ENCODE measurements at regions not wholly inside any gene's neighbourhood (a gene's known extent, or its start where the extent isn't known, plus 50 kb on each side); places are given as distances from the start of the nearest gene placed in this dataset.

GRCh38 chr15:49720261-49720660 is 99.4 kb downstream of the DTWD1 start:
- Histone ChIP-seq H3K4me1 (no peaks in the 10 kb centered on the region), H3K27me3 (no peaks in the 10 kb centered on the region), H3K9me3 (no peaks in the 10 kb centered on the region), H3K27ac (no peak overlapping the region), H3K36me3 (no peaks in the 10 kb centered on the region), H3K4me3 (no peak overlapping the region)
- DNase-seq = no peak
- TF ChIP-seq EP300 (IDR thresholded peaks at IDR 0.05) (no peak), POLR2AphosphoS5 (IDR thresholded peaks at IDR 0.05) (no peak), POLR2A (IDR thresholded peaks at IDR 0.05) (no peak), CTCF (IDR thresholded peaks at IDR 0.05) (no peak)
- 92 to 94% methylated on average over 3 of the region's 3 CpGs for WGBS, 2 donors
- intact Hi-C loops (cut with DNase I) = no loop called here

- WGBS, 2 donors = 97 to 98% methylated on average over 1 of the region's 1 CpG
- intact Hi-C loops (cut with DNase I) = no loop called here
- no peak for DNase-seq
- H3K36me3 ChIP-seq = no peaks in the 10 kb centered on the region
- H3K27me3 ChIP-seq = no peaks in the 10 kb centered on the region
- no peaks in the 10 kb centered on the region for H3K4me1 ChIP-seq
- TF ChIP-seq POLR2AphosphoS5 (IDR thresholded peaks at IDR 0.05) (no peak), EP300 (IDR thresholded peaks at IDR 0.05) (no peak), POLR2A (IDR thresholded peaks at IDR 0.05) (no peak), CTCF (IDR thresholded peaks at IDR 0.05) (no peak)
- H3K27ac ChIP-seq = no peak overlapping the region
- H3K4me3 ChIP-seq = no peak overlapping the region
- H3K9me3 ChIP-seq = peaks cover 0 to 4% (median 0%) of the 10 kb centered on the region in 4 donors
Observed at GRCh38 chr15:49721091-49721490, 100.2 kb downstream of the DTWD1 start.

DNA sequence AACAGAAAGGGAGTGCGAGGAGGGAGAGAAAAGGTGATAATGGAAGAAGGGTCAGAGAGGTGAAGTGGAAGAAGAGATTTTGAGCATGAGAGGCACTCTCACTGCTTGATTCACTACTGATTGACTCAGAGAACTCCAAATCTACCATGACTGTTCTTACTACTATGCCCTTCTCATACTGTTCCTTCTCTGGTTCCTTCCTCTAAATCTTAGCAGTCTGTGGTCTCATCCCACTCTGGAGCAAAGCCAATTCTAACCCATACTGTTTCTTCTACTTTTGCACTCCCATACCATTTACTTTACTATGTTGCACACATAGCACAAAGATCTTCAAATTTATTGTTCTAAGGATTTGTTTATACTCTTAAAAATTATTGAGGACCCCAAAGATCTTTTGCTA is 100.8 kb downstream of the DTWD1 start:
- peaks cover 0 to 4% (median 1%) of the 10 kb centered on the region in 4 donors for H3K9me3 ChIP-seq
- H3K27ac ChIP-seq = no peak overlapping the region
- no peaks in the 10 kb centered on the region for H3K4me1 ChIP-seq
- TF ChIP-seq EP300 (IDR thresholded peaks at IDR 0.05) (no peak), CTCF (IDR thresholded peaks at IDR 0.05) (no peak), POLR2AphosphoS5 (IDR thresholded peaks at IDR 0.05) (no peak), POLR2A (IDR thresholded peaks at IDR 0.05) (no peak)
- no peak overlapping the region for H3K4me3 ChIP-seq
- intact Hi-C loops (cut with DNase I) = no loop called here
- DNase-seq = no peak
- no peaks in the 10 kb centered on the region for H3K27me3 ChIP-seq
- H3K36me3 ChIP-seq = no peaks in the 10 kb centered on the region
- 92 to 97% methylated on average over 1 of the region's 1 CpG for WGBS, 2 donors

DNA sequence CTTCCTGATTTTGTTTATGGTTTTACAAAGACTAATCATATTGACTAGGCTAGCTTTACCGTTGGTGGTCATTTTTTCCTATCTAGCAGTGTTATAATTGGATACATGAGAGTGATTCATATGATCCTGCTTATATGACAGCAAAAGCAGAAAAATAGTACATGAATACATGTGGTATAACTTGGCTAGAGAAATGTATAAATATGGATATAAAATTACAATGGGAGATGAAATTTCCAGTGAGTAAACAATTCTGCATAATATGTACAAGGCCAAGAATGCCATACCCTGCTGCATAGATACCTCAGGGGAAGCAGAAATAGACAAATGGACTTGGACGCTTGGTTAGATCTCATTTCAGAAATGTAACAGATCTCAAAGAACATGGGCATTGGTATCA is 103.1 kb downstream of the DTWD1 start:
- intact Hi-C loops (cut with DNase I) = no loop called here
- WGBS, 2 donors = 88 to 92% methylated on average over 2 of the region's 2 CpGs

More for the DNA sequence above, 103.1 kb downstream of the DTWD1 start:
- TF ChIP-seq POLR2AphosphoS5 (IDR thresholded peaks at IDR 0.05) (no peak), POLR2A (IDR thresholded peaks at IDR 0.05) (no peak), CTCF (IDR thresholded peaks at IDR 0.05) (no peak), EP300 (IDR thresholded peaks at IDR 0.05) (no peak)
- DNase-seq = no peak
- H3K27ac ChIP-seq = no peak overlapping the region
- peaks cover 0 to 4% (median 2%) of the 10 kb centered on the region in 4 donors for H3K9me3 ChIP-seq
- no peak overlapping the region for H3K4me3 ChIP-seq
- no peaks in the 10 kb centered on the region for H3K36me3 ChIP-seq
- no peaks in the 10 kb centered on the region for H3K27me3 ChIP-seq
- no peaks in the 10 kb centered on the region for H3K4me1 ChIP-seq

Data from sigmoid colon (tissue), 6 donors.